ENCODE measurements at regions not wholly inside any gene's neighbourhood (a gene's known extent, or its start where the extent isn't known, plus 50 kb on each side); places are given as distances from the start of the nearest gene placed in this dataset.
"Not testable (repeated sequence)": the region's sequence is repeated elsewhere in the genome, so short reads cannot be mapped to it uniquely, and the experiment has no call there.

DNA sequence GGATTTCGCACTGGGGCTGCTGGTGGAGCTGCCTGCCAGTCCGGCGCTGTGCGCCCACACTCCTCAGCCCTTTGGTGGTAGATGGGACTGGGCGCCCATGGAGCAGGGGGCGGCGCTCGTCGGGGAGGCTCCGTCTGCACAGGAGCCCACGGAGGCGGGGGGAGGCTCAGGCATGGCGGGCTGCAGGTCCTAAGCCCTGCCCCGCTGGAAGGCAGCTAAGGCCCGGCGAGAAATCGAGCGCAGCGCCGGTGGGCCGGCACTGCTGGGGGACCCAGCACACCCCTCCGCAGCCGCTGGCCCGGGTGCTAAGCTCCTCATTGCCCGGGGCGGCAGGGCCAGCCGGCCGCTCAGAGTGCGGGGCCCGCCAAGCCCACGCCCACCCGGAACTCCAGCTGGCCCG is 370.9 kb downstream of the TEX13C start:
- not testable (repeated sequence) for H3K27ac ChIP-seq (ENCODE audit: low read length); H3K9me2 ChIP-seq (replicated peaks; ENCODE audit: insufficient read depth, low read length); H2AFZ ChIP-seq (ENCODE audit: low read length); DNase-seq; H3K4me3 ChIP-seq (ENCODE audit: low read length); H3K9me3 ChIP-seq (ENCODE audit: low read length); H3K36me3 ChIP-seq (ENCODE audit: insufficient read depth, low read length); H3K27me3 ChIP-seq (ENCODE audit: low read length); H3K4me2 ChIP-seq (ENCODE audit: low read depth, low read length, poor library complexity, severe bottlenecking); H3K4me1 ChIP-seq (ENCODE audit: low read length); H3K9ac ChIP-seq (ENCODE audit: low read length); H3K79me2 ChIP-seq (ENCODE audit: low read length); H4K20me1 ChIP-seq (ENCODE audit: insufficient read depth, low read depth, low read length)

- H2AFZ ChIP-seq (ENCODE audit: low read length): no peak overlapping the region; the same call in 1 of the 2 replicates
Measured at GRCh38 chrX:125694171-125694570, 374.5 kb downstream of the TEX13C start.

DNA sequence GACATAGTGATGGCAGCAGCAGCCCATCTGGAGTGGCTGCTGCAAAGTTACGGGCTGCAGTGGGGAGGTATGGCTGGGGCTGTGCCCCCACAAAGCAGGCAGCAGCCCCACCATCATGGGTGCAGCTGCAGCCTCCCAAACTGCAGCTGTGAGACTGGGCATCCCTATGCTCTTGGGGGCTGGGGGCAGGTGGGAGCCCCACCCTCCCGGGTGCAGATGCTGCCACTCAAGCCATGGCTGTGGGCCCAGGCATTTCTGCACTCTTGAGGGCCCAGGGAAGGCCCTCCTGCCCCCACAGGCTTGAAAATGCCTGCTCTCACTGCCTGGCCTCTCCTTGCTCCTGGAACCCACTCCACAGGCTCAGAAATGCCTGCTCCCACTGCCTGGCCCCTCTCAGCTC is 389.4 kb downstream of the TEX13C start:
- H3K4me3 ChIP-seq (ENCODE audit: low read length): no peak overlapping the region
- DNase-seq: no peak

More at GRCh38 chrX:125694171-125694570, 374.5 kb downstream of the TEX13C start:
- Histone ChIP-seq H3K79me2 (ENCODE audit: low read length) (no peaks in the 10 kb centered on the region), H3K4me3 (ENCODE audit: low read length) (no peak overlapping the region), H4K20me1 (ENCODE audit: insufficient read depth, low read depth, low read length) (no peaks in the 10 kb centered on the region), H3K4me2 (ENCODE audit: low read depth, low read length, poor library complexity, severe bottlenecking) (no peak overlapping the region), H3K9me3 (ENCODE audit: low read length) (no peaks in the 10 kb centered on the region), H3K9me2 (replicated peaks; ENCODE audit: insufficient read depth, low read length) (no peaks in the 10 kb centered on the region), H3K27ac (ENCODE audit: low read length) (no peak overlapping the region), H3K4me1 (ENCODE audit: low read length) (no peaks in the 10 kb centered on the region), H3K27me3 (ENCODE audit: low read length) (no peaks in the 10 kb centered on the region), H3K36me3 (ENCODE audit: insufficient read depth, low read length) (no peaks in the 10 kb centered on the region), H3K9ac (ENCODE audit: low read length) (no peak overlapping the region)
- DNase-seq: no peak

DNA sequence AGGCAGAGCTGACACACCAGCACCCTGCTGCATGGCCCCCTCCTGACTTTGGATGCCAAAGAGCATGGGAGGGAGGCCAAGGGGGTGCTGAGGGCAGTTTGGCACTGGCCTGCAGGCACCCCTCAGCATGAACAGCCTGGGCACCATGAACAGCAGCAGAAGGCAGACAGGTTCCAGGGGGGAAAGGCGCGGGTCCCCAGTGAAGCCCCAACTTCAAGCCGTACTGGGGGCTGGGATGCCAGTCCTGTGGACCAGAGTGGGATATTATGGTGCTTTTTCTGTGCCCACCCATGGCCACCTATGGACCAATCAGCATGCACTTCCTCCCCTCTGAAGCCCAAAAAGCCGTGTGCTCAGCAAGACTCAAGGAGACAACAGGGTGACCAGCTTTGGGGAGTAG is 389.9 kb downstream of the TEX13C start:
- no peak overlapping the region for H3K9ac ChIP-seq (ENCODE audit: low read length)
- no peaks in the 10 kb centered on the region for H3K9me2 ChIP-seq (replicated peaks; ENCODE audit: insufficient read depth, low read length)
- no peaks in the 10 kb centered on the region for H4K20me1 ChIP-seq (ENCODE audit: insufficient read depth, low read depth, low read length)
- H2AFZ ChIP-seq (ENCODE audit: low read length): no peak overlapping the region
- DNase-seq: no peak
- no peak overlapping the region for H3K4me3 ChIP-seq (ENCODE audit: low read length)
- no peaks in the 10 kb centered on the region for H3K4me1 ChIP-seq (ENCODE audit: low read length)
- H3K27ac ChIP-seq (ENCODE audit: low read length): no peak overlapping the region
- no peaks in the 10 kb centered on the region for H3K27me3 ChIP-seq (ENCODE audit: low read length)
- H3K79me2 ChIP-seq (ENCODE audit: low read length): no peaks in the 10 kb centered on the region
- 0 out of 2 replicates have a peak, but pooled peaks cover under 1% of the 10 kb centered on the region for H3K9me3 ChIP-seq (ENCODE audit: low read length)
- H3K36me3 ChIP-seq (ENCODE audit: insufficient read depth, low read length): no peaks in the 10 kb centered on the region
- H3K4me2 ChIP-seq (ENCODE audit: low read depth, low read length, poor library complexity, severe bottlenecking): no peak overlapping the region

More for the DNA sequence above, 389.4 kb downstream of the TEX13C start:
- no peak overlapping the region for H2AFZ ChIP-seq (ENCODE audit: low read length)
- 0 out of 2 replicates have a peak, but pooled peaks cover 3% of the 10 kb centered on the region for H3K9me3 ChIP-seq (ENCODE audit: low read length)
- no peaks in the 10 kb centered on the region for H3K4me1 ChIP-seq (ENCODE audit: low read length)
- H3K27me3 ChIP-seq (ENCODE audit: low read length): no peaks in the 10 kb centered on the region
- H3K79me2 ChIP-seq (ENCODE audit: low read length): no peaks in the 10 kb centered on the region
- no peaks in the 10 kb centered on the region for H3K36me3 ChIP-seq (ENCODE audit: insufficient read depth, low read length)
- H4K20me1 ChIP-seq (ENCODE audit: insufficient read depth, low read depth, low read length): no peaks in the 10 kb centered on the region
- no peaks in the 10 kb centered on the region for H3K9me2 ChIP-seq (replicated peaks; ENCODE audit: insufficient read depth, low read length)
- H3K9ac ChIP-seq (ENCODE audit: low read length): no peak overlapping the region
- H3K27ac ChIP-seq (ENCODE audit: low read length): no peak overlapping the region
- no peak overlapping the region for H3K4me2 ChIP-seq (ENCODE audit: low read depth, low read length, poor library complexity, severe bottlenecking)

DNA sequence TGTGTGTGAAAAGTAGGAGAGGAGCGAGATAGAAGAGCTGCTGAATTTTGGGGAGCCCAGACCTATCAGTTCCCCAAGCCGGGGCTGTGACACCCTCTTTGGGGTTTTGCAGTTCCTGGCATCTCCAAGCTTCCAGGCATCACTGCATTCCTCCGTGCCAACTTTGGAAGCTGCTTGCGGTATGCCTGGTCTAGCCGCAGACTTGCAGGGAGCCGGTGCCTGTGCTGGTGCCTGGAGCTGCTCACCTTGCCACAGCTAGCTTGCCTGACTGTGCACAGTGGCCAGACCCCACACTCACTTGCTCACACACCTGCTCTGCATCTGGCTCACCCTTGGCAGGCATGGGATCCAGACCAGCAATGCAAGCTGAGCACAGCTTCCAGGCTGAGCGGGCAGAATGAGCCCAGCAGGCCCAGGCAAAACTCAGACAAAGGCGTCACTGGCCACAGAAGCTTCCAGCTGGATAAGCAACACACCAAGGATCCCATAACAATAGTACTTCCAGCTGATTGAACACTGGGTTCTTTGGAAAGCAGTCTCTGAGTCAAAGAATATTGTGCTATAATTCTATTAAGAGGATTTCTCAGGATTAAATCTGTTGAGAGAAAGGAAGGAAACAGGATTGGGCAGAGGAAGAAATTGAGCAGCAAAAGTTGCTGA is 390.9 kb downstream of the TEX13C start:
- Histone ChIP-seq H3K9me3 (ENCODE audit: low read length) (no peaks in the 10 kb centered on the region), H3K9ac (ENCODE audit: low read length) (no peak overlapping the region), H3K27me3 (ENCODE audit: low read length) (no peaks in the 10 kb centered on the region), H3K4me3 (ENCODE audit: low read length) (no peak overlapping the region), H3K27ac (ENCODE audit: low read length) (no peak overlapping the region), H3K36me3 (ENCODE audit: insufficient read depth, low read length) (no peaks in the 10 kb centered on the region), H4K20me1 (ENCODE audit: insufficient read depth, low read depth, low read length) (no peaks in the 10 kb centered on the region), H3K4me1 (ENCODE audit: low read length) (no peaks in the 10 kb centered on the region), H3K79me2 (ENCODE audit: low read length) (no peaks in the 10 kb centered on the region), H2AFZ (ENCODE audit: low read length) (0 out of 2 replicates have a peak overlapping the region, but pooled peaks have one; percentile 53), H3K4me2 (ENCODE audit: low read depth, low read length, poor library complexity, severe bottlenecking) (no peak overlapping the region), H3K9me2 (replicated peaks; ENCODE audit: insufficient read depth, low read length) (no peaks in the 10 kb centered on the region)
- no peak for DNase-seq

GRCh38 chrX:125711103-125711502 is 391.4 kb downstream of the TEX13C start:
- Histone ChIP-seq H3K36me3 (ENCODE audit: insufficient read depth, low read length) (no peaks in the 10 kb centered on the region), H3K9ac (ENCODE audit: low read length) (no peak overlapping the region), H3K9me3 (ENCODE audit: low read length) (no peaks in the 10 kb centered on the region), H3K4me2 (ENCODE audit: low read depth, low read length, poor library complexity, severe bottlenecking) (no peak overlapping the region), H3K9me2 (replicated peaks; ENCODE audit: insufficient read depth, low read length) (no peaks in the 10 kb centered on the region), H3K79me2 (ENCODE audit: low read length) (no peaks in the 10 kb centered on the region), H2AFZ (ENCODE audit: low read length) (no peak overlapping the region), H3K27me3 (ENCODE audit: low read length) (no peaks in the 10 kb centered on the region), H3K4me1 (ENCODE audit: low read length) (no peaks in the 10 kb centered on the region), H4K20me1 (ENCODE audit: insufficient read depth, low read depth, low read length) (no peaks in the 10 kb centered on the region), H3K27ac (ENCODE audit: low read length) (no peak overlapping the region), H3K4me3 (ENCODE audit: low read length) (no peak overlapping the region)
- DNase-seq: no peak

DNA sequence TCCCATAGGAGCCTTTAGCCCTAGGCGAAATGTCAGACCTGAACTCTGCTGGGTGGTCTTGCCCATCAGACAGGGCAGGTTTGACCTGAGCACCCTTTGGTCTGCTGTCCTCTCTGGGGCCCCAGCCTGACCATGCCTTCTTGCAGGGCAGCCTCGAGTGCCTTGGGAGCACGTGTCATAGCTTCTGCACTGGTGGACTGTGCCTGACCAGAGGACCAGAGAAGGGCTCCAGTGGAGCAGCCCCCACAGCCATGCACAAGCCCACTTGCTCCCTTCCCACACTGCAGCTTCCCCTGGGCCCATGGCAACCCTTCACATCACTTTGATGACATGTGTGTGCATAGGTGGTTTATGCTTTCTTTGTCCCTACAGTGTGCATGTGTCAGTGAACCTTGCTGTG is 394.0 kb downstream of the TEX13C start:
- Histone ChIP-seq H3K4me3 (ENCODE audit: low read length) (no peak overlapping the region), H3K9me3 (ENCODE audit: low read length) (peaks cover 5% of the 10 kb centered on the region), H4K20me1 (ENCODE audit: insufficient read depth, low read depth, low read length) (no peaks in the 10 kb centered on the region), H2AFZ (ENCODE audit: low read length) (0 out of 2 replicates have a peak overlapping the region, but pooled peaks have one; percentile 42), H3K27me3 (ENCODE audit: low read length) (no peaks in the 10 kb centered on the region), H3K9ac (ENCODE audit: low read length) (no peak overlapping the region), H3K27ac (ENCODE audit: low read length) (no peak overlapping the region), H3K4me2 (ENCODE audit: low read depth, low read length, poor library complexity, severe bottlenecking) (no peak overlapping the region), H3K79me2 (ENCODE audit: low read length) (no peaks in the 10 kb centered on the region), H3K36me3 (ENCODE audit: insufficient read depth, low read length) (no peaks in the 10 kb centered on the region), H3K9me2 (replicated peaks; ENCODE audit: insufficient read depth, low read length) (no peaks in the 10 kb centered on the region), H3K4me1 (ENCODE audit: low read length) (no peaks in the 10 kb centered on the region)
- DNase-seq: no peak

DNA sequence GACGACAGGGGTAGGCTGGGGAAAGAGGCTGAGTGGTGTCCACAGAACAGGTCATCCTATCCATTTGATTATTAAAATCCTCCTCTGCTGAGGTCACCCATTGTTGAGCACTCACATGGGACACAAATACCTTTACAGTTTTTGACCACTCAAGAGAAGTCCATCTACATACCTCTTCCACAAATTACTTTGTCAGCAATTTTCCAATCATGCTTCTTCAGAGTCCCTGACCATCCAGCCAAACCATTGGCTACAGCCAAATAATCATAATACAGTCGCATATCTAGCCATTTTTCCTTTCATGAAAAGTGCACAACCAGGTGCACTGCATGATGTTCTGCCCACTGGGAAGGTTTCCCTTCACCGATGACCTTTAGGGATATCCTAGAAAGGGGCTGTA is 407.4 kb downstream of the TEX13C start:
- no peaks in the 10 kb centered on the region for H4K20me1 ChIP-seq (ENCODE audit: insufficient read depth, low read depth, low read length)
- H3K27ac ChIP-seq (ENCODE audit: low read length): no peak overlapping the region

More for the DNA sequence above, 407.4 kb downstream of the TEX13C start:
- no peaks in the 10 kb centered on the region for H3K27me3 ChIP-seq (ENCODE audit: low read length)
- H3K4me1 ChIP-seq (ENCODE audit: low read length): peaks cover 6% of the 10 kb centered on the region; the same call in 1 of the 2 replicates
- no peaks in the 10 kb centered on the region for H3K9me2 ChIP-seq (replicated peaks; ENCODE audit: insufficient read depth, low read length)
- no peak overlapping the region for H2AFZ ChIP-seq (ENCODE audit: low read length)
- no peak overlapping the region for H3K9ac ChIP-seq (ENCODE audit: low read length)
- no peaks in the 10 kb centered on the region for H3K9me3 ChIP-seq (ENCODE audit: low read length)
- H3K79me2 ChIP-seq (ENCODE audit: low read length): no peaks in the 10 kb centered on the region
- no peak overlapping the region for H3K4me2 ChIP-seq (ENCODE audit: low read depth, low read length, poor library complexity, severe bottlenecking)
- no peak overlapping the region for H3K4me3 ChIP-seq (ENCODE audit: low read length)
- H3K36me3 ChIP-seq (ENCODE audit: insufficient read depth, low read length): no peaks in the 10 kb centered on the region
- DNase-seq: no peak
